HG03342 (cell line): ENCODE measurements at regions not wholly inside any gene's neighbourhood (a gene's known extent, or its start where the extent isn't known, plus 50 kb on each side); places are given as distances from the start of the nearest gene placed in this dataset.
"Not testable (repeated sequence)": the region's sequence is repeated elsewhere in the genome, so short reads cannot be mapped to it uniquely, and the experiment has no call there.

Experiments
- ATAC-seq: cut with Tn5 transposase; IDR thresholded peaks from one replicate; pipeline ENCODE4 v1.9.1; 2021; ENCODE audit warnings: mild to moderate bottlenecking, moderate library complexity; ENCODE audit not compliant: unreplicated experiment

DNA sequence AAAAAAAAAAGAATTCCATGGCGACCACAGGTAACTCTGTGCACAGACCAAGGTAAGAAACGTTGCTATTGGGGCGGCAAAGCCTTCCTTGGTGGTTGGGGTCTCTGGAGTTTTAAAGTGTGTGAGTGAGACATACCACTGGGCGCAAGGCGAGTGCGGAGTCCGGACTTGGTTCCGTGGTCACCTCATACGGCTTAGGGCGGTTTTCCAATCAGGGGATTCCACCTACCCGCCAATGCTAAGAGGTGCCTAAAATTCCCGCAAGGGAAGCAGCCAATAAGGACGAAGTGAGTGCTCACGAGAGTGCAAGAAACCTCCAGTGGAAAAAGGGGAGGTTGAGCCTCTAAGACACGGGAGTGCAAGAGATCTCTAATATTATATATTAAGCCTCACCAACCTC lies 68.6 kb upstream of the PRSS16 start:
- no peak for ATAC-seq

DNA sequence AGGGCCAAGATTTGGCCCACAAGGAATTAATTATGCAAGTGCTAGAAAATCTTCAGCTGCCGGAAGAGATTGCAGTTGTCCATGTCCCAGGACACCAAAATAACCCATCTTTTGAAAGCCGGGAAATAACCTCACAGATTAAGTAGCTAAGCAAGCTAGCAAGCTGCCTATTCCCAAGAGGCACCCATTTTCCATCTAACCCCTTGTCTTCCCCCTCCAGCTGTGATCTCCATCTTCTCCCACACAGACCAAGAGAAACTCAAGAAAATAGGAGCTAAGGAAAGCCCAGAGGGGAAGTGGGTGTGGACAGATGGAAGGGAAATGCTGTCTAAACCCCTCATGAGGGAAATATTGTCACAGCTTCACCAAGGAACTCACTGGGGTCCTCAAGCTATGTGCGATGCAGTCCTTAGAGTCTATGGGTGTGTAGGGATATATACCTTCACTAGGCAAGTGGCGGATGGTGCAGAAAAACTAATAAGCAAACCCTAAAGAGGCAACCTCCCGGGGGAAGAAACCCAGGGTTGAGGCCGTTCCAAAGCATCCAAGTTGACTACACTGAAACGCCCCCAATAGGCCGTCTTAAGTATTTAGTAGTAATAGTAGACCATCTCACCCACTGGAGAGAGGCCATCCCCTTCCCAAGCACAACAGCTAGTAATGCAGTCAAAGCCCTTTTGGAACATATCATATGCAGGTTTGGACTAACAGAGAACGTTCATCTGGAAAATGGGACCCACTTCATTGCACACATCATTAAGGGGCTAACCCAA lies 64.3 kb upstream of the PRSS16 start:
- no peak for ATAC-seq

DNA sequence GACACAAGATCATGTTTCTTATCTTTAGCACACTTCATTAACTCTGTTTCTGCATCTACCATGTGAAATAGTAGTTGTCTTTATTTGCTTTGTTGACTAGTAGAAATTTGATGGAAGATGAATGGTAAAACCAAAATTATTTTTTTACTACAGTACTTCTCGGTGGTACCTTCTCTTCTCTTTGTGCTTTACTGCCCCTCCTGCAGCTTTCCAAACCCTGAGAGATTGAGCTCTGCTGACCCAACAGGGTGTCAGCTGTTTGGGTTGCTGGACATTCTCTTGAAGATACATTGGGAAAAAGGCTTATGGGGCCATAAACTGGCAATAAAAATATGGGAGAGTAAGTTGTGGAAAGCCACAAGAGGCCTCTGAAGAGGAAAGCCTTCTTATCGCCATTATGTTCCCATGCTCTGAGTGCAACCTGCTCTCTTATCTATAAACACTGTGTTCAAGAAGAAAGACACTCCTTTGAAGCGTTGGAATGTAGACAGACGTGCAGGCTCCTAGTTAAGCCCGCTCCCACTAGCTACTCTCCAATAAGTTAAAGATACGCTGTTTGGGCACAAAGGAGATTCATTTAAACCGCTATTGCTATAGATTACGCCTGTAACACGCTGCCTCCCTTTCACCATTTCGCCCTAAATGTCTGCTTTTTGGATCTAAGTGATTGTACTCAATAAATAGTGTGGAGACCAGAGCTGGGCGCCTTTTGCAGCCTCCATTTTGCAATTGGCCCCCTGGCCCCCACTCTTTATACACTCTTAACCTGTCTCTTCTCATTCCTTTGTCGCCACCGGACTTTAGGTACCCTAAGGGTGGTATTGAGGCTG lies 60.1 kb upstream of the PRSS16 start:
- no peak for ATAC-seq

DNA sequence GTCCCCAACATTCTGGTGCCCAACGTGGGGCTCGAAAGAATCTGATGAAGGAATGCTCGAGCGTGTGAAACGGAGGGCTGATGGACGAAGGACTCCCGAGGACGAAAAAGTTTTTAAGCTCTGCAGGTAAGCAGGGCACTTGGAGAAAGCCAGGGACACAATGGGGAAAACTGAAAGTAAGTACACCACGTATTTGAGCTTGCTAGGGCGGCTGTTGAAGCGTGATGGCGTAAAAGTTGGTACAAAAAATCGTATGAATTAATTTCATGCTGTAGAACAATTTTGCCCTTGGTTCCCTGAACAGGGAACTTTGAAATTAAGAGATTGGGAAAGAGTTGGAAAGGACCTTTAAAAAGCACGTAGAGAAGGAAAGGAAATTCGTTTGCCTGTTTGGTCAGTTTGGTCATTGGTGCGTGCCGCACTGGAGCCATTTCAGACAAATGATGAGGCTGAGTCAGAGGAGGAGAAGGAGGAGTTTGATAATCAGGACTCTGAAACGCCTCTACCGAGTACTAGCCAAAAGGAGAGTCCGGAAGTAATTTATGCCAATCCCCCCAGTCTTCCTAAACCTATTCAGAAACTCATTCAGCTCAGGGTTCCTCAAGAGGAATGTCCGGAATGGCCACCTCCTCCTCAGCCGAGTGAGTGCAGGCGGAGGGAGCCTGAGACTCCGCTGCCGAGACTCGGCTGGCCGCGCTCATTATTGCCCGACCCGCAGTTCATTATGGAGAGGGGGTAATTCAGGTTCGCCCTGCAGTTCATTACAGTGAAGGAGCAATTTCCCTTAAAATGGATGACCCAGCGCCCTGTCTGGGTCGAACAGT lies 59.2 kb upstream of the PRSS16 start:
- peak; percentile 78 for ATAC-seq

DNA sequence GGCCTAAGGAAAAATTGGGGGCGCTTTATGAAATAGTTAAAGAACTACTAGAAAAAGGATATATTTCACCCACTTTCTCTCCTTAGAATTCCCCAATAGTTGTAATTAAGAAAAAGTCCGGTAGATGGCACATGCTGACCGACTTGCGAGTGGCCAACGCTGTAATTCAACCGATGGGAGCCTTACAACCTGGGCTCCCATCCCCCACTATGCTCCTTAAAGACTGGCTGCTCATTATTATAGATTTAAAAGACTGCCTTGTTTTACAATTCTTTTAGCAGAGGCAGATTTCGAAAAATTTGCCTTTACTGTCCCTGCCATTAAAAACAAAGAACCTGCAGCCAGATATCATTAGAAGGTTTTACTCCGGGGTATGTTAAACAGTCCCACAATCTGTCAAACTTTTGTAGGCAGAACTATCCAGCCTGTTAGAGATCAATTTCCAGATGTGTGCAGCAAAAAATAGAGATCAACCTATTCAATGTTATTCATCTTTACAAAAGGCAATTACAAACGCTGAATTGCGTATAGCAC lies 58.5 kb upstream of the PRSS16 start:
- peak; percentile 72 for ATAC-seq

DNA sequence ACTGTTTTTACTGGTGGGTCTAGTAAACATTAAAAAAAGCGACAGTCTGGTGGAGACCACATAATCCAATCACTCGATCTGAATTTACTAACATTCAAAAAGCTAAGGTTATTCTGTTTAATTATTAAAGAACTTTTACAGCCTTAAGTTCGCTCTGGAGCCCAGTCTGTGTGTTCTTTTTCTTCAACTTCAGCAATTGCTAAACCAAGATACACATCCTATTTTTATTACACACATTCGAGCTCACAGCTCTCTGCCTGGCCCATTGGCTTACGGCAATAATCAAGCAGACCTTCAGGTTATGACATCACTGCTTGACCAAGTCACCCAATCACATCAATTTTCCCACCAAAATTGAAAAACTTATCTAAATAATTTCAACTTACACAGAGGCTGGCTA lies 57.4 kb upstream of the PRSS16 start:
- no peak for ATAC-seq

DNA sequence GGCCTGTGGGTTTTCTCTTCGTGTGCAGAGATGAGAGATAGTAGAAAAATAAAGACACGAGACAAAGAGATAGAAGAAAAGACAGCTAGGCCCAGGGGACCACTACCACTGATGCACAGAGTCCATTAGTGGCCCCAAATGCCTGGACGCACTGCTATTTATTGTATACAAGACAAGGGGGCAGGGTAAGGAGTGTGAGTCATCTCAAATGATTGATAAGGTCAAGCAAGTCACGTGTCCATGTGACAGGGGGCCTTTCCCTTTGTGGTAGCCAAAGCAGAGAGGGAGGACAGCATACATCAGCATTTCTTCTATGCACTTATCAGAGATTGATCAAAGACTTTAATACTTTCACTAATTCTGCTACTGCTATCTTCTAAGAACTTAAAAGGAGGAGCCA lies 53.0 kb upstream of the PRSS16 start:
- ATAC-seq = not testable (repeated sequence)

DNA sequence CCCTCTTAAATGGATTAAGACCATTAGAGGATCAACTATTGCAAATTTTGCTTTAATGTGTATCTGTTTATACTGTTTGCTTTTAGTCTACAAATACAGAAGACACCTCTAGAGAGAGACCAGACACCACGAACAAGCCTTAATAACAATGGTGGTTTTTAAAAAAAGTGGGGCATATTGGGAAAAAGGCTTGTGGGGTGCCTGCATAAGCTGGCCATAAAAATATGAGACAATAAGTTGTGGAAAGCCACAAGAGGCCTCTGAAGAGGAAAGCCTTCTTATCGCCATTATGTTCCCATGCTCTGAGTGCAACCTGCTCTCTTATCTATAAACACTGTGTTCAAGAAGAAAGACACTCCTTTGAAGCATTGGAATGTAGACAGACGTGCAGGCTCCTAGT lies 52.0 kb upstream of the PRSS16 start:
- not testable (repeated sequence) for ATAC-seq
